DND-41 (cell line): ENCODE measurements at regions not wholly inside any gene's neighbourhood (a gene's known extent, or its start where the extent isn't known, plus 50 kb on each side); places are given as distances from the start of the nearest gene placed in this dataset.

Experiments
- ATAC-seq: fragments of 200-7000 bp; cut with Tn5 transposase; 3 replicates; pipeline ENCODE4 v1.9.1; 2021; ENCODE audit warnings: low read depth; ENCODE audit not compliant: insufficient read depth
- DNase-seq: peaks from one replicate; pipeline ENCODE4 v3.0.0-alpha.2; 2020
- H2AFZ ChIP-seq: 2 replicates; pipeline ENCODE4 v1.6.0; 2012; ENCODE audit warnings: low read depth, low read length
- H3K27ac ChIP-seq: 2 replicates; pipeline ENCODE4 v1.5.1; 2012; ENCODE audit warnings: low read length, inconsistent platforms
- H3K27me3 ChIP-seq: fragments of 200-600 bp; sonication (generic); 2 replicates; pipeline ENCODE4 v1.6.0; 2012; ENCODE audit warnings: low read length, mild to moderate bottlenecking, inconsistent platforms; ENCODE audit not compliant: insufficient read depth, poor library complexity
- H3K36me3 ChIP-seq: 2 replicates; pipeline ENCODE4 v1.5.1; 2012; ENCODE audit warnings: low read length, inconsistent platforms; ENCODE audit not compliant: insufficient read depth
- H3K4me1 ChIP-seq: 2 replicates; pipeline ENCODE4 v1.5.1; 2012; ENCODE audit warnings: mild to moderate bottlenecking, low read length; ENCODE audit not compliant: insufficient read depth
- H3K4me2 ChIP-seq: 2 replicates; pipeline ENCODE4 v1.6.0; 2012; ENCODE audit warnings: mild to moderate bottlenecking, moderate library complexity, low read length, inconsistent platforms; ENCODE audit not compliant: insufficient read depth
- H3K4me3 ChIP-seq, 2 experiments: fragments of 200-600 bp in 1 of 2; shearing (Covaris generic) in 1 of 2; 2 replicates each; pipeline ENCODE4 v1.5.1; 2012 to 2016; ENCODE audit warnings: inconsistent platforms in 2 of 2, low read length in 2 of 2, mild to moderate bottlenecking in 2 of 2, low read depth in 1 of 2, moderate library complexity in 1 of 2
- H3K79me2 ChIP-seq: 2 replicates; pipeline ENCODE4 v1.6.0; 2012; ENCODE audit warnings: low read length, inconsistent platforms; ENCODE audit not compliant: insufficient read depth
- H3K9ac ChIP-seq: 2 replicates; pipeline ENCODE4 v1.6.0; 2012; ENCODE audit warnings: low read depth, mild to moderate bottlenecking, inconsistent platforms, low read length, moderate library complexity
- H3K9me3 ChIP-seq: 2 replicates; pipeline ENCODE4 v1.5.1; 2012; ENCODE audit warnings: low read length, moderate library complexity, mild to moderate bottlenecking, inconsistent platforms; ENCODE audit not compliant: insufficient read depth, severe bottlenecking
- H4K20me1 ChIP-seq: 2 replicates; pipeline ENCODE4 v1.6.0; 2012; ENCODE audit warnings: low read length; ENCODE audit not compliant: insufficient read depth
- CTCF ChIP-seq: IDR thresholded peaks from 2 replicates; pipeline ENCODE4 v1.5.1; 2012; ENCODE audit warnings: borderline replicate concordance, low read length, moderate library complexity, mild to moderate bottlenecking; ENCODE audit not compliant: poor library complexity, severe bottlenecking; ENCODE audit errors: extremely low read depth
- EZH2 ChIP-seq: IDR thresholded peaks from 3 replicates; pipeline ENCODE4 v1.6.1; 2012; ENCODE audit warnings: borderline replicate concordance, low read depth, mild to moderate bottlenecking, moderate library complexity, low read length, inconsistent platforms; ENCODE audit not compliant: severe bottlenecking

- Histone ChIP-seq H2AFZ (no peak overlapping the region), H3K27me3 (peaks cover 44% of the 10 kb centered on the region), H3K4me1 (no peaks in the 10 kb centered on the region), H3K4me3 (no peak overlapping the region), H3K4me2 (no peak overlapping the region), H3K9me3 (no peaks in the 10 kb centered on the region), H4K20me1 (no peaks in the 10 kb centered on the region), H3K27ac (no peak overlapping the region), H3K36me3 (no peaks in the 10 kb centered on the region), H3K9ac (no peak overlapping the region), H3K79me2 (no peaks in the 10 kb centered on the region)
- TF ChIP-seq CTCF (no peak), EZH2 (no peak)
- ATAC-seq (no peak), DNase-seq (no peak)
Observed at GRCh38 chr3:124570232-124570631, 160.0 kb upstream of the UMPS start.

GRCh38 chr3:124572851-124573405, 157.3 kb upstream of the UMPS start:
- TF ChIP-seq CTCF (no peak), EZH2 (no peak)
- Histone ChIP-seq H4K20me1 (no peaks in the 10 kb centered on the region), H3K79me2 (no peaks in the 10 kb centered on the region), H3K27me3 (peaks cover 36% of the 10 kb centered on the region), H3K27ac (no peak overlapping the region), H3K4me2 (no peak overlapping the region), H2AFZ (no peak overlapping the region), H3K9me3 (no peaks in the 10 kb centered on the region), H3K4me3 (no peak overlapping the region), H3K4me1 (no peaks in the 10 kb centered on the region), H3K9ac (no peak overlapping the region), H3K36me3 (no peaks in the 10 kb centered on the region)
- DNase-seq = no peak
- ATAC-seq = no peak

GRCh38 chr3:124574012-124574411, 156.2 kb upstream of the UMPS start:
- ATAC-seq = no peak
- H4K20me1 ChIP-seq = no peaks in the 10 kb centered on the region
- no peaks in the 10 kb centered on the region for H3K9me3 ChIP-seq
- no peak overlapping the region for H3K9ac ChIP-seq
- no peak overlapping the region for H3K4me3 ChIP-seq
- H2AFZ ChIP-seq = no peak overlapping the region
- H3K27me3 ChIP-seq = peaks cover 25% of the 10 kb centered on the region
- no peak overlapping the region for H3K27ac ChIP-seq
- no peak for DNase-seq
- no peaks in the 10 kb centered on the region for H3K4me1 ChIP-seq
- H3K36me3 ChIP-seq = no peaks in the 10 kb centered on the region
- no peaks in the 10 kb centered on the region for H3K79me2 ChIP-seq
- H3K4me2 ChIP-seq = no peak overlapping the region
- TF ChIP-seq CTCF (no peak), EZH2 (no peak)
